BLaER1 treated with 17β-estradiol and CSF1 and Interleukin-3, amounts not matched to agents 10 nM and 100 nM (cell line): ENCODE measurements at regions not wholly inside any gene's neighbourhood (a gene's known extent, or its start where the extent isn't known, plus 50 kb on each side); places are given as distances from the start of the nearest gene placed in this dataset.
A peak's percentile ranks its signal among the peaks of the same experiment; 100 is the strongest.

Experiments used
- H3K27ac ChIP-seq, 11 experiments: shearing (Covaris generic); formaldehyde crosslinking; 2 replicates each; pipeline ENCODE4 v1.8.1; 2022
- H3K27me3 ChIP-seq, 11 experiments: shearing (Covaris generic); formaldehyde crosslinking; 2 replicates each; pipeline ENCODE4 v1.8.1; 2022
- H3K36me3 ChIP-seq, 11 experiments: shearing (Covaris generic); formaldehyde crosslinking; 2 replicates each; pipeline ENCODE4 v1.8.1; 2022
- H3K4me1 ChIP-seq, 10 experiments: shearing (Covaris generic); formaldehyde crosslinking; 2 replicates each; pipeline ENCODE4 v1.8.1; 2022
- H3K4me2 ChIP-seq, 11 experiments: shearing (Covaris generic); formaldehyde crosslinking; 2 replicates each; pipeline ENCODE4 v1.8.1; 2022
- H3K4me3 ChIP-seq, 10 experiments: shearing (Covaris generic); formaldehyde crosslinking; 2 replicates each; pipeline ENCODE4 v1.8.1; 2022
- H3K9ac ChIP-seq, 11 experiments: shearing (Covaris generic); formaldehyde crosslinking; 2 replicates each; pipeline ENCODE4 v1.8.1; 2022
- H3K9me3 ChIP-seq, 11 experiments: shearing (Covaris generic); formaldehyde crosslinking; replicated peaks in 1 of 11; 2 replicates each; pipeline ENCODE4 v1.8.1; 2022
- H4K20me1 ChIP-seq, 11 experiments: shearing (Covaris generic); formaldehyde crosslinking; 2 replicates each; pipeline ENCODE4 v1.8.1; 2022
- Cebpa-rat ChIP-seq, 11 experiments: shearing (Covaris generic); IDR thresholded peaks; 2 replicates each; pipeline ENCODE4 v1.8.1; 2022

DNA sequence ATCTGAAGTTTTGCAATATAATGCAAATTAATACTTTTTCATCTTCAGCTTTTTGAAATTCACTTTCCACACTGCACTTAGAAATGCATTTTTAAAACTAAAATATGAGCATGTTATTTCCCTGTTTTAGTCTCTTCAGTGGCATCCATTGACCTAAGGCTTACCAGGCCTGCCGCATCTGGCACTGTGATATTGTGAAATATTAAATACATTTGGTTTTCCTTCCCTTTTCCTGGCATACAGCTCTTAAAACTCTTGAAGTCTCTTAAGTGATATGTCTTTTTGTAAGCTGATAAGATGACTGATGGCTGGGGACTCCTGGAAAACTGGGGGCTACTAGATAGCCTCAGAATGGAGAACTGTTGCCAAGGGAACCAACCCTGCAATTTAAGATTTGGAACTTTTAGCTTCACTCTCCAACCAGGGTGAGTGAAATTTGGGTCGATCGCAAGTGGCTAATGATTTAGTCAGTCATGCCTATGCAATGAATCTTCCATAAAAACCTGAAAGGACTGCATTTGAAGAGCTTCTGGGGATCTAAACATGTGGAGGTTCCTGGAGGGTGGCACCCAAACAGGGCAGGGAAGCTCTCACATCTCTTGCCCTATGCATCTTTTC, 75.5 kb upstream of the PDC start:
- H3K9me3 ChIP-seq = peaks cover 0 to 22% (median 4%) of the 10 kb centered on the region in 11 experiments; a peak in 8 of 22 replicates
- H3K36me3 ChIP-seq = no peaks in the 10 kb centered on the region; a peak in 1 of 22 replicates
- peak in 3 of 11 experiments; percentile 16 to 48 (median 33); a peak in 3 of 22 replicates for TF ChIP-seq Cebpa-rat (IDR thresholded peaks at IDR 0.05)
- no peak overlapping the region for H3K4me3 ChIP-seq
- peak overlapping the region in 3 of 11 experiments; percentile 7 to 33 (median 13); a peak in 2 of 22 replicates for H3K9ac ChIP-seq
- no peaks in the 10 kb centered on the region for H3K27me3 ChIP-seq
- H3K4me2 ChIP-seq = peak overlapping the region in 7 of 11 experiments; percentile 28 to 70 (median 57); a peak in 12 of 22 replicates
- H3K4me1 ChIP-seq = peaks cover 0 to 44% (median 16%) of the 10 kb centered on the region in 10 experiments; a peak in 10 of 20 replicates
- H4K20me1 ChIP-seq = no peaks in the 10 kb centered on the region
- peak overlapping the region in 7 of 11 experiments; percentile 5 to 71 (median 50); a peak in 13 of 22 replicates for H3K27ac ChIP-seq

GRCh38 chr1:186535388-186536133, 74.6 kb upstream of the PDC start:
- peaks cover 0 to 14% (median 0%) of the 10 kb centered on the region in 11 experiments; a peak in 4 of 22 replicates for H3K9me3 ChIP-seq
- H3K27ac ChIP-seq = peak overlapping the region in 6 of 11 experiments; percentile 5 to 71 (median 42); a peak in 9 of 22 replicates
- H3K4me3 ChIP-seq = no peak overlapping the region
- H3K4me1 ChIP-seq = peaks cover 0 to 48% (median 16%) of the 10 kb centered on the region in 10 experiments; a peak in 10 of 20 replicates
- no peaks in the 10 kb centered on the region for H3K27me3 ChIP-seq
- no peaks in the 10 kb centered on the region for H4K20me1 ChIP-seq
- H3K4me2 ChIP-seq = peak overlapping the region in 6 of 11 experiments; percentile 28 to 70 (median 62); a peak in 10 of 22 replicates
- no peaks in the 10 kb centered on the region for H3K36me3 ChIP-seq
- no peak for TF ChIP-seq Cebpa-rat (IDR thresholded peaks at IDR 0.05)
- no peak overlapping the region for H3K9ac ChIP-seq

DNA sequence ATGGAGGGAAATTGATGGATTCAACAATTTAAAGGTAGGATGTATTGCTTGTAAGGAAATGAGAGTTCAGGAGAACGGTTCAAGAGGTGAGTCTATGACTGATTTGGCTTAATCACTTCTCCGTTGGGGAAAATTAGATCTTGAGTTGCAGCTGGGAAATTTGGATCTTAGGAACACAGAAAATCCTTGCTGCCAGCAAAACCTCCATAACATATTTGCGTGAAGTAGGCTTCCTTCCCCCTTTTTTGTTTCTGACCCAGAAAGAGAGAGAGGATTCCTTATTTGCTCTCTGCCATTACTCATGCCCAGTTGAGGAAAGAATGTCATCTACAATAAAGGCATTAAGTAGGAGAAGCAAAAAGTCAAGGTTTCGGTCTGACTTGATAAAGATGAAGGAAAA, 73.5 kb upstream of the PDC start:
- no peak overlapping the region for H3K27ac ChIP-seq

GRCh38 chr1:186532466-186532865, 71.6 kb upstream of the PDC start:
- H3K4me3 ChIP-seq = no peak overlapping the region
- H3K4me1 ChIP-seq = peaks cover 0 to 46% (median 16%) of the 10 kb centered on the region in 10 experiments; a peak in 10 of 20 replicates
- H3K9me3 ChIP-seq = peaks cover 0 to 8% (median 0%) of the 10 kb centered on the region in 11 experiments; a peak in 1 of 22 replicates
- no peaks in the 10 kb centered on the region for H3K27me3 ChIP-seq
- H3K36me3 ChIP-seq = no peaks in the 10 kb centered on the region
- H3K9ac ChIP-seq = no peak overlapping the region
- TF ChIP-seq Cebpa-rat (IDR thresholded peaks at IDR 0.05) = no peak
- no peaks in the 10 kb centered on the region for H4K20me1 ChIP-seq
- H3K27ac ChIP-seq = no peak overlapping the region
- no peak overlapping the region for H3K4me2 ChIP-seq

More for the DNA sequence above, 73.5 kb upstream of the PDC start:
- no peak overlapping the region for H3K4me3 ChIP-seq
- H3K36me3 ChIP-seq = no peaks in the 10 kb centered on the region
- no peaks in the 10 kb centered on the region for H3K27me3 ChIP-seq
- TF ChIP-seq Cebpa-rat (IDR thresholded peaks at IDR 0.05) = no peak
- H3K4me2 ChIP-seq = peak overlapping the region in 3 of 11 experiments; percentile 12 to 70 (median 57); a peak in 5 of 22 replicates
- peaks cover 0 to 8% (median 0%) of the 10 kb centered on the region in 11 experiments; a peak in 1 of 22 replicates for H3K9me3 ChIP-seq
- H3K4me1 ChIP-seq = peaks cover 0 to 48% (median 16%) of the 10 kb centered on the region in 10 experiments; a peak in 10 of 20 replicates
- no peak overlapping the region for H3K9ac ChIP-seq
- H4K20me1 ChIP-seq = no peaks in the 10 kb centered on the region

GRCh38 chr1:186531561-186532165, 70.7 kb upstream of the PDC start:
- Histone ChIP-seq H3K27ac (no peak overlapping the region), H3K9ac (no peak overlapping the region), H3K27me3 (no peaks in the 10 kb centered on the region), H3K4me1 (peaks cover 0 to 39% (median 13%) of the 10 kb centered on the region in 10 experiments; a peak in 10 of 20 replicates), H4K20me1 (no peaks in the 10 kb centered on the region), H3K9me3 (peaks cover 0 to 8% (median 0%) of the 10 kb centered on the region in 11 experiments; a peak in 1 of 22 replicates), H3K36me3 (no peaks in the 10 kb centered on the region), H3K4me3 (no peak overlapping the region), H3K4me2 (peak overlapping the region in 4 of 11 experiments; percentile 4 to 46 (median 25); a peak in 6 of 22 replicates)
- TF ChIP-seq Cebpa-rat (IDR thresholded peaks at IDR 0.05) = no peak

DNA sequence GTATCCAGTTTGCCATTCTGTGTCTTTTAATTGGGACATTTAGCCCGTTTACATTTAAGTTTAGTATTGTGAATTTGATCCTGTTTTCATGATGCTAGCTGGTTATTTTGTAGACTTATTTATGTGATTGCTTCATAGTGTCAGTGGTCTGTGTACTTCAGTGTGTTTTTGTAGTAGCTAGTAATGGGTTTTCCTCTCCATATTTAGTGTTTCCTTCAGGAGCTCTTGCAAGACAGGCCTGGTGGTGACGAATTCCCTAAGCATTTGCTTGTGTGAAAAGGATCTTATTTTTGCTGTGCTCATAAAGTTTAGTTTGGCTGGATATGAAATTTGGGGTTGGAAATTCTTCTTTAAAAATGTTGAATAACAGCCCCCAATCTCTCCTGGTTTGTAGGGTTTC, 69.2 kb upstream of the PDC start:
- no peak overlapping the region for H3K4me2 ChIP-seq
- no peaks in the 10 kb centered on the region for H3K27me3 ChIP-seq
- no peak for TF ChIP-seq Cebpa-rat (IDR thresholded peaks at IDR 0.05)
- no peak overlapping the region for H3K27ac ChIP-seq
- H3K4me1 ChIP-seq = peaks cover 0 to 23% (median 2%) of the 10 kb centered on the region in 10 experiments; a peak in 7 of 20 replicates
- peaks cover 0 to 17% (median 6%) of the 10 kb centered on the region in 11 experiments; a peak in 13 of 22 replicates for H3K9me3 ChIP-seq
- no peaks in the 10 kb centered on the region for H4K20me1 ChIP-seq
- H3K4me3 ChIP-seq = no peak overlapping the region
- H3K9ac ChIP-seq = no peak overlapping the region
- H3K36me3 ChIP-seq = no peaks in the 10 kb centered on the region

DNA sequence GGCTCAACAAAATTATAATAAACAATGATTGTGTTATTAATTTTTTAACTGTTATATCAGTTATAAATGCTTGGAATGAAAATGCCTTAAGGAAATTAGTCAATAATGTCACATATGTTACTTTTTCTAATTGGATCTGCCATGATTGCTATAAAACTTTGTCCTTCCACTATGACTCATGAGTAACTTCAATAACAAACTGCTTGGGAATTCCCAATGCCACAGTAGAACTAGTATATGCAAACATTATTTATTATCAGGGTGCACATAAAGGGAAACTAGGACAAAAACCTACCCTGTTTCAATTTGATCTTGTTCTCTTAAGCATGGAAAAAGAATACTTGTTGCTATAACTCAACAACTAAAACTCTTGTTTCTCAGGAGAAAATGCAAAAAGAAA, 59.1 kb upstream of the PDC start:
- peaks cover 16 to 25% (median 22%) of the 10 kb centered on the region in 11 experiments for H3K9me3 ChIP-seq

DNA sequence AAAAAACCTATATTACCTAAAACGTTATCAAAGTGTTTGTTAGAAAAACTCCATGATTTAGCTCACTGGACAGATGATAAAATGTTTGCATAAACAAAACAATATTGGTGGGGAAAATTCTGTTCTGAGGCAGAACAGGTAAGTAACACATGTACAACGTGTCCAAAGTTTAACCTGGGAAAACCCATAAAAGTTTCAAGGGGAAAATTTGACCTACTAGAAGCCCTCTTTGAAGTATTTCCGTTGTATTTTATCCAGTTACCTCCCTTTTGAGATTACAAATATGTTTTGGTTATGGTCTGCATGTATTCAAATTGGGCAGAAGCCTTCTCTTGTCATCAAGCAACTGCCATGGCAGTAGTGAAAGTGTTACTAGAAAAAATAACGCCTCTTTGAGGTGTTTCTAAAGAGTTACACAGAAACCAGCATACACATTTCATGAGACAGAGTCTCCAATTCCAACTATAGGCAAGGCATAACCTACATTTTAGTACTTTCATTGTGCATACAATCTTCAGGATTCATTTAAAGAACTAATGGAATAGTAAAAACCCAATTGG, 58.0 kb upstream of the PDC start:
- H3K4me2 ChIP-seq = no peak overlapping the region

More for the DNA sequence above, 59.1 kb upstream of the PDC start:
- Histone ChIP-seq H3K4me3 (no peak overlapping the region), H4K20me1 (no peaks in the 10 kb centered on the region), H3K4me1 (no peaks in the 10 kb centered on the region; a peak in 1 of 20 replicates), H3K9ac (no peak overlapping the region), H3K4me2 (no peak overlapping the region; a peak in 2 of 22 replicates), H3K27me3 (no peaks in the 10 kb centered on the region), H3K27ac (no peak overlapping the region), H3K36me3 (peaks cover 0 to 12% (median 0%) of the 10 kb centered on the region in 11 experiments; a peak in 3 of 22 replicates)
- no peak for TF ChIP-seq Cebpa-rat (IDR thresholded peaks at IDR 0.05)

More for the DNA sequence above, 58.0 kb upstream of the PDC start:
- Histone ChIP-seq H3K27me3 (no peaks in the 10 kb centered on the region), H3K9ac (no peak overlapping the region), H3K4me3 (no peak overlapping the region), H3K36me3 (peaks cover 0 to 6% (median 0%) of the 10 kb centered on the region in 11 experiments; a peak in 3 of 22 replicates), H3K4me1 (no peaks in the 10 kb centered on the region; a peak in 1 of 20 replicates), H4K20me1 (no peaks in the 10 kb centered on the region), H3K27ac (no peak overlapping the region), H3K9me3 (peaks cover 9 to 16% (median 14%) of the 10 kb centered on the region in 11 experiments)
- no peak for TF ChIP-seq Cebpa-rat (IDR thresholded peaks at IDR 0.05)
